ENCODE measurements at regions not wholly inside any gene's neighbourhood (a gene's known extent, or its start where the extent isn't known, plus 50 kb on each side); places are given as distances from the start of the nearest gene placed in this dataset.

- no peak for TF ChIP-seq POLR2AphosphoS5 (IDR thresholded peaks at IDR 0.05; ENCODE audit: insufficient read depth, low read depth, low read length)
- no peak for TF ChIP-seq FOS (IDR thresholded peaks at IDR 0.05; ENCODE audit: borderline replicate concordance, insufficient read depth, low read length)
- no peak for TF ChIP-seq JUN (IDR thresholded peaks at IDR 0.05; ENCODE audit: borderline replicate concordance, insufficient read depth, insufficient read length, low read depth)
- no peak for TF ChIP-seq POLR2A (IDR thresholded peaks at IDR 0.05; ENCODE audit: low read depth, low read length)
- TF ChIP-seq, protein P1, sequence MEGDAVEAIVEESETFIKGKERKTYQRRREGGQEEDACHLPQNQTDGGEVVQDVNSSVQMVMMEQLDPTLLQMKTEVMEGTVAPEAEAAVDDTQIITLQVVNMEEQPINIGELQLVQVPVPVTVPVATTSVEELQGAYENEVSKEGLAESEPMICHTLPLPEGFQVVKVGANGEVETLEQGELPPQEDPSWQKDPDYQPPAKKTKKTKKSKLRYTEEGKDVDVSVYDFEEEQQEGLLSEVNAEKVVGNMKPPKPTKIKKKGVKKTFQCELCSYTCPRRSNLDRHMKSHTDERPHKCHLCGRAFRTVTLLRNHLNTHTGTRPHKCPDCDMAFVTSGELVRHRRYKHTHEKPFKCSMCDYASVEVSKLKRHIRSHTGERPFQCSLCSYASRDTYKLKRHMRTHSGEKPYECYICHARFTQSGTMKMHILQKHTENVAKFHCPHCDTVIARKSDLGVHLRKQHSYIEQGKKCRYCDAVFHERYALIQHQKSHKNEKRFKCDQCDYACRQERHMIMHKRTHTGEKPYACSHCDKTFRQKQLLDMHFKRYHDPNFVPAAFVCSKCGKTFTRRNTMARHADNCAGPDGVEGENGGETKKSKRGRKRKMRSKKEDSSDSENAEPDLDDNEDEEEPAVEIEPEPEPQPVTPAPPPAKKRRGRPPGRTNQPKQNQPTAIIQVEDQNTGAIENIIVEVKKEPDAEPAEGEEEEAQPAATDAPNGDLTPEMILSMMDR (IDR thresholded peaks at IDR 0.05; ENCODE audit: extremely low read depth in 1 of 2, insufficient read depth in 1 of 2, low read depth in 1 of 2, low read length in 2 of 2), result no peak
- TF ChIP-seq MAX (IDR thresholded peaks at IDR 0.05; ENCODE audit: insufficient read depth, insufficient read length), result no peak
- no peak for TF ChIP-seq EZH2 (IDR thresholded peaks at IDR 0.05; ENCODE audit: borderline replicate concordance, low read depth, low read length, severe bottlenecking)
- TF ChIP-seq MYC (IDR thresholded peaks at IDR 0.05; ENCODE audit: low read depth, low read length), result no peak
These were observed 905.0 kb downstream of the UQCRFS1 start for GRCh38 chr19:28307963-28308362.

Data from endothelial cell of umbilical vein (primary cell).